Stimulated activated CD4-positive, alpha-beta T cell treated with anti-CD3 and anti-CD28 coated beads, TNF-alpha, amount 100 ng/mL, for 4 hours (primary cell): ENCODE measurements at regions not wholly inside any gene's neighbourhood (a gene's known extent, or its start where the extent isn't known, plus 50 kb on each side); places are given as distances from the start of the nearest gene placed in this dataset.

Experiments
- DNase-seq, 3 experiments: peaks; one replicate each; pipeline ENCODE4 v3.0.0-alpha.2; 2020; ENCODE audit warnings: low read depth in 3 of 3

GRCh38 chr9:129489838-129490582 lies 130.9 kb downstream of the C9orf50 start:
- DNase-seq, result peak in 2 of 3 experiments; percentile 48 to 63

GRCh38 chr9:129487658-129488483 lies 133.0 kb downstream of the C9orf50 start:
- peak; percentile 49 to 64 (median 54) for DNase-seq

- no peak for DNase-seq
Measured at GRCh38 chr9:129486756-129487657, 133.9 kb downstream of the C9orf50 start.

- no peak for DNase-seq
Measured at GRCh38 chr9:129485145-129485774, 135.6 kb downstream of the C9orf50 start.

GRCh38 chr9:129484352-129485000 lies 136.4 kb downstream of the C9orf50 start:
- no peak for DNase-seq

- DNase-seq, result no peak
Measured at GRCh38 chr9:129483415-129484351, 137.2 kb downstream of the C9orf50 start.

GRCh38 chr9:129482521-129483414 lies 138.1 kb downstream of the C9orf50 start:
- peak in 1 of 3 experiments; percentile 38 for DNase-seq

GRCh38 chr9:129481810-129482511 lies 138.9 kb downstream of the C9orf50 start:
- DNase-seq, result no peak

GRCh38 chr9:129481424-129481809 lies 139.5 kb downstream of the C9orf50 start:
- no peak for DNase-seq

- no peak for DNase-seq
Measured at GRCh38 chr9:129480745-129481144, 140.2 kb downstream of the C9orf50 start.

GRCh38 chr9:129480227-129480626 lies 140.7 kb downstream of the C9orf50 start:
- DNase-seq, result no peak

GRCh38 chr9:129479631-129480011 lies 141.3 kb downstream of the C9orf50 start:
- DNase-seq, result no peak

- no peak for DNase-seq
Measured at GRCh38 chr9:129478961-129479630, 141.8 kb downstream of the C9orf50 start.

GRCh38 chr9:129478461-129478860 lies 142.4 kb downstream of the C9orf50 start:
- DNase-seq, result no peak

- DNase-seq, result no peak
Measured at GRCh38 chr9:129476821-129477611, 143.9 kb downstream of the C9orf50 start.

- DNase-seq, result no peak
Measured at GRCh38 chr9:129474740-129475404, 146.0 kb downstream of the C9orf50 start.
